Fibroblast of skin of right quadriceps (primary cell): ENCODE measurements at regions not wholly inside any gene's neighbourhood (a gene's known extent, or its start where the extent isn't known, plus 50 kb on each side); places are given as distances from the start of the nearest gene placed in this dataset.

Source experiments
- DNase-seq: peaks from one replicate; pipeline ENCODE4 v3.0.0-alpha.2; 2013

- no peak for DNase-seq
Observed at GRCh38 chr9:99327667-99328066, 105.6 kb downstream of the SEC61B start.

GRCh38 chr9:99335280-99335679, 113.2 kb downstream of the SEC61B start:
- DNase-seq, result peak; percentile 38

GRCh38 chr9:99336005-99336404, 113.9 kb downstream of the SEC61B start:
- no peak for DNase-seq

- no peak for DNase-seq
Observed at GRCh38 chr9:99336531-99336930, 114.4 kb downstream of the SEC61B start.

- peak; percentile 60 for DNase-seq
Observed at GRCh38 chr9:99340281-99340680, 118.2 kb downstream of the SEC61B start.

GRCh38 chr9:99341686-99342085, 119.6 kb downstream of the SEC61B start:
- no peak for DNase-seq

GRCh38 chr9:99345451-99345850, 123.4 kb downstream of the SEC61B start:
- no peak for DNase-seq

- DNase-seq, result peak; percentile 90
Observed at GRCh38 chr9:99345942-99346341, 123.9 kb downstream of the SEC61B start.

- no peak for DNase-seq
Observed at GRCh38 chr9:99347568-99347967, 125.5 kb downstream of the SEC61B start.

GRCh38 chr9:99348289-99348688, 126.2 kb downstream of the SEC61B start:
- DNase-seq, result no peak

GRCh38 chr9:99349870-99350269, 127.8 kb downstream of the SEC61B start:
- DNase-seq, result no peak

GRCh38 chr9:99350461-99350860, 128.4 kb downstream of the SEC61B start:
- DNase-seq, result no peak

GRCh38 chr9:99351647-99352046, 129.6 kb downstream of the SEC61B start:
- DNase-seq, result no peak

- DNase-seq, result peak; percentile 76
Observed at GRCh38 chr9:99352826-99353225, 130.7 kb downstream of the SEC61B start.

GRCh38 chr9:99353408-99353807, 131.3 kb downstream of the SEC61B start:
- peak; percentile 92 for DNase-seq

GRCh38 chr9:99354104-99354503, 132.0 kb downstream of the SEC61B start:
- no peak for DNase-seq

GRCh38 chr9:99356512-99356971, 134.5 kb downstream of the SEC61B start:
- no peak for DNase-seq

- no peak for DNase-seq
Observed at GRCh38 chr9:99357575-99357974, 135.5 kb downstream of the SEC61B start.

GRCh38 chr9:99358668-99359067, 136.6 kb downstream of the SEC61B start:
- no peak for DNase-seq

- no peak for DNase-seq
Observed at GRCh38 chr9:99359336-99359735, 137.3 kb downstream of the SEC61B start.

- DNase-seq, result no peak
Observed at GRCh38 chr9:99360026-99360425, 137.9 kb downstream of the SEC61B start.

GRCh38 chr9:99361817-99362216, 139.7 kb downstream of the SEC61B start:
- no peak for DNase-seq

GRCh38 chr9:99362321-99362720, 140.2 kb downstream of the SEC61B start:
- DNase-seq, result no peak

- no peak for DNase-seq
Observed at GRCh38 chr9:99363509-99363908, 141.4 kb downstream of the SEC61B start.

GRCh38 chr9:99365233-99365980, 143.3 kb downstream of the SEC61B start:
- peak; percentile 86 for DNase-seq
